GDM1 (cell line): ENCODE measurements at regions not wholly inside any gene's neighbourhood (a gene's known extent, or its start where the extent isn't known, plus 50 kb on each side); places are given as distances from the start of the nearest gene placed in this dataset.
"Not testable (repeated sequence)": the region's sequence is repeated elsewhere in the genome, so short reads cannot be mapped to it uniquely, and the experiment has no call there.

Source experiments
- DNase-seq: peaks from one replicate; lab custom pipeline; 2025; lab: John Stamatoyannopoulos, UW

DNA sequence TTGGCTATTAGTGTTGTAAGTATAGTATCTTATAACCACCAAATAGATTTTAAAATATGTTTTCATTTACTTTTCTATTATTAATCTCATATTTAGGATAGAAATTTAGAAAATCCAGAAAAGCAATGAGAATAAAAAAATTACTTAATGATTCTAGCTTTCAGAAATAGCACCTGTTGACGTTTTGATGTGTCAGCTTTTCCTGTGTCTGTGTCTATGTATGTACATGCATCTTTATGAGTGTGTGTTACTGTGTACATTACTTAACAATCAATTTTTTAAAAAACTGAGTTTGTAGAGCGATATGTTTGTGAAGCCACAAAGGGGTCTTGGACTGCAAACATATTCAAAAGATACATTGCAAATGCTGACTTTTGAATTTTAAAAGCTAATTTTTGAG, 526.9 kb downstream of the BCKDHB start:
- DNase-seq, result no peak

DNA sequence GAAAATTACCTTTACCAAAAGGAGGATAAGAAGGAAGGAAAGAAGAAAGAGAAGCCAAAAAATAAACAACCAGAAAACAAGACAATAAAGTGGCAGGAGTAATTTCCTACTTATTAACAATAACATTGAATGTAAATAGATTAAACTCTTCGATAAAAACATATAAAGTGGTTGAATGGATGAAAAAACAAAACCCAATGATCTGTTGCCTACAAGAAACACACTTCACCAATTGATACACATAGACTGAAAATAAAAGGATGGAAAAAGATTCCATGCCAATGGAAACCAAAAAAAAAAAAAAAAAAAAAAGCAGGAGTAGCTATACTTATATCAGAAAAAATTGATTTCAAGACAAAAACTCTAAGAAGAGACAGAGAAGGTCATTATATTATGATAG, 518.9 kb downstream of the BCKDHB start:
- no peak for DNase-seq

DNA sequence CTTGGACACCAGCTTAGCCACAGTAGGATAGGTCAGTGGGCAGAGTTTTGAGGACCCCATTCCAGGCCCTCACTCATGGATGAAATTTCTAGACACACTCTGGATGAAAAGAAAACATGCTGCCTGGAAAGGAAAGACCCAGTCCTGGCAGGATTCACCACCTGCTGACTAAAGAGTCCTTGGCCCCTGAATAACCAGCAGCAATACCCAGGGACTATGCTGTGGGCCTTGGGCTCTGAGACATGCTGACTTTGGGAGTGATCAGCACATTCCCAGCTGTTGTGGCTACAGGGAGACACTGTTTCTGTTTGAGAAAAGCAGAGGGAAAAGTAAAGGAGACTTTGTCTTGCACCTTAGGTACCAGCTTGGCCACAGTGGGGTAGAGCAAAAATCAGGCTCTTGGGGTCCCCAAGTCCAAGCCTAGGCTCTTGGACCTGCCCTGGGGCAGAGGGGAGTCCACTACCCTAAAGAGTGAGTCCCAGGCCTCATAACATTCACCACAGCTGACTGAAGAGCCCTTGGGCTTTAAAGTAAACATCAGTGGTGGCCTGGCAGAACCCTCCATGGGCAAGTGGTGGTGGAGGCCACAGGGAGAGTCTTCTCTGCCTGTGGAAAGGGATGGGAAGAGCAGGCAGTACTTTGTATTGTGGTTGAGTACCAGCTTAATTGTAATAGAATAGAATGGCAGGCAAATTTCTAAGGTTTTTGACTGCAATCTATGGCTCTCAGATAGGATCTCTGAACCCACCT, 516.8 kb downstream of the BCKDHB start:
- DNase-seq, result no peak

DNA sequence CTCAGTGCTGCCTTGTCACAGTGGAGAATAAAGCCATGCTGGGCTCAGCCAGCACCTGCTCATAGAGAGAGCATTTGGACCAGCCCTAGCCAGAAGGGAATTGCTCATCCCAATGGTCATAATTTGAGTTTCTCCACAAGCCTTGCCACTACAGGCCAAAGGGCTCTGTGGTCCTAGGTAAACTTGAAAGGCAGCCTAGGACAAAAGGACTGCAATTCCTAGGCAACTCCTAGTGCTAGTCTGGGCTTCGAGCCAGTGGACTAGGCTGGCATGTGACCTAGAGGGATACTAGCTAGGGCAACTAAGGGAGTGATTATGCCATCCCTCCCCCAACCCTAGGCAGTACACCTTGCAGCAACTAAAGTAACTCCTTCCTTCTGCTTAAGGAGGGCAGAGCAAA, 516.2 kb downstream of the BCKDHB start:
- no peak for DNase-seq

DNA sequence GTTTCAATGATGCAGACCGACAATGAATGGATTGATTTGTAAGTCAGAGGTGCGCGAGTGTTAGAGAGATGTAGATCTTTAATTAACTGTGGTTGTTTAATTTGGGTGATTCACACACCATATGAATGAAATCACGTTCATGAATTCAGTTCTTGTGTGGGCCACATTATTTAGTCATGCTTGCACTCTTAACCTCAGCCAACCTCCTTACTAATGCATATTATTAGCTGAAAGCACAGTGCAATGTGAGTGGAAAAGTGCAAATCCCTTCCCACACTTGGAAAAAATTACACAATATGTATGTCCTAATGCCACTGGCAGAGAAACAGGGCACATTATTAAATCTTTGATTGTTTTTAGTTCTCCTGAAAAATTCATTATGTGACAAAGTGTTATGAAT, 512.5 kb downstream of the BCKDHB start:
- no peak for DNase-seq

DNA sequence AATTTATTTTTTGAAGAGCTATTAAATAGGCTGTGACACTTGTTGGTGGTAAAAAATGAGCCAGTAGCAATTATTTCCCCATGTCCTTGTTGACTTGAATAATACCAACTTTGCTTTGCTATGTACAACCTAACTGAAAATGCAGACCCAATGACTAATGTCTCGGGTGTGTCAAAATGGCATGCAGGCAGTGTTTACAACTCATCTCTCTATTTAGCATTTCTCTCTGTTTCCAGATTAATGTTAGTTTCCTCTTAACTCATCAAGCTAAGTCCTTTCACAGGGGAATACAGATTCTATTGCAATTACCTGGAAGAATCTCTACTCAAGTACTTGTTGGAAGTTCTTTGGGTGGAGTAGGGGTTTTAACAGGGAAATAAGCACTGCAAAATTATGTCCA, 504.4 kb downstream of the BCKDHB start:
- no peak for DNase-seq

DNA sequence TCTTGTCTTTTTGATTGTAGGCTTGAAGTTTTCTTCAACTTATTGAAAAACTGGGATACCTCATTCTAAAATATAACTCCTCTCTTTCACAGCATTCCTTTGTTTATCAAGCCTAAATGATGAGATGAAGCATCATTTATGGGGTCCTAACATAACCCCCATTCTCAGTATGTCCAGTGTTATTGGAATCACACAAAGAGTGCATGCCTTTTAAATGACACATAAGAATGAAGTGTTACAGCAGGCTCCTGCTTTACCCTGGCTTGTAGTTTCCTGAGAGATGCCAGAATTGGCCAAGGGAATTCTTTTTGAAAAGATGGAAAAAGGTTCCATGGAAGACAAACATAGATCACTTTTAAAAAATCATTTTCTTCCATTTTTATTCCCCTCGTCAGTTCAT, 502.4 kb downstream of the BCKDHB start:
- no peak for DNase-seq

DNA sequence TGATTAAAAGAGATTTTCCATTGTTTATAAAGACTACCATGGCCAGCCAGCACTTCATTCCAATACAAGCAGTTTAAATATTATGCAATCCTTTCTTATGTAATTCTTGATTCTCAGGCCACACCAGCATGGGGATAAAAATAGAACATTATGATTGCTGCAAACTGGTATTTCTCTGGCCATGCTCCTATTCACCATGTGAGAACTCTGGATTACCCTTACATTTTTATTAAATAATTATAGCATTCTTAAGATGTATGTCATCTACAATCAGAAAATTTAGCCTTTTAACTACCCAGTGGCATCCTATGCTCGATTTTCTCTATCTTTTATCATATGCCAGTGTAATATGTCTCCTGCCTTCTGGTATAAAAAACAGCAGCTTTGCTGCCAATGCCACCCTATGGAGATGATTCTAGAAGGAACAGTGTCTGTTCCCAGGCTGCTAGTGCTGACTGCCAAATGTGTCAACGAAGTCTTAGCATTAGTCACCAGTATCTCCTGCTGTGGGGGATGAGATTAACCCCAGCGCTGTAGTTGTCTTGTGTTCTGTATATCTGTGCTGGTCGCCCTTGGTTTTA, 501.4 kb downstream of the BCKDHB start:
- DNase-seq, result no peak

DNA sequence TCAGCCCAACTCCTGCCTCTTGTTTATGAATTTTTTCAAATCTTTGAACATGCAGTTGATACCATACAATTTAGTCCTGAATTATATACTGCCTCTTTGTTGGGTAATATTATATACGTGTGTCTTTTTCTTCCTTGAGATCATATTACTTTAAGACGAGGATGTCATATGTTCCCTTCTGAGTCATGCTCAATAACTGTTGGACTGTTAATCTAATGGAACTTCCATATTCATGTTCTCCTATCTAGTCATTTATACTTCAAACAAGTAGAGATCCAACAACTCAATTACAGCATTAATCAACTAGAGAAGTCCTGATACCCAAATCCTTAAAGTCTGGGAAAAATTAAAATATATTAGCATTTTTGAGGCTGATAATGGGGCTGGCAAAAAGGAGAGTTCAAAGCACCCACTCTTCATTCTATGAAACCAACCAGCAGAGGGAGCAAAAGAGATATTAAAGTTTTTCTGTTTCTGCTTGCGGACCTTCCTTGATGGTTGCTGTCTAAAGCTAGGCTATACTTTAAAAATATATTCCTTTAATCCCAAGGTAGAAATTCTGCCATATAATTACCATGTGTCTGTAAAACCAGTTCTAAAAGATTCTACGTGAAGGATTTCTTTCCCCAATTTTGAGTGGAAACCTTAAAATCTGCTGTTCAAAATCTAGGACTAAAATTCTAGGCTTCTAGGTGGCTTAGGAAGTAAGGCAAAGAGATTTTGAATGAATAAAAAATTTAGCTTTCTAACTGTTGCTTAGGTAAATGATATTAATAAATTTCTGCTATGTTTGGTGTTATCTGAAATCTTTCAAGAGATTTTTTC, 498.9 kb downstream of the BCKDHB start:
- no peak for DNase-seq

DNA sequence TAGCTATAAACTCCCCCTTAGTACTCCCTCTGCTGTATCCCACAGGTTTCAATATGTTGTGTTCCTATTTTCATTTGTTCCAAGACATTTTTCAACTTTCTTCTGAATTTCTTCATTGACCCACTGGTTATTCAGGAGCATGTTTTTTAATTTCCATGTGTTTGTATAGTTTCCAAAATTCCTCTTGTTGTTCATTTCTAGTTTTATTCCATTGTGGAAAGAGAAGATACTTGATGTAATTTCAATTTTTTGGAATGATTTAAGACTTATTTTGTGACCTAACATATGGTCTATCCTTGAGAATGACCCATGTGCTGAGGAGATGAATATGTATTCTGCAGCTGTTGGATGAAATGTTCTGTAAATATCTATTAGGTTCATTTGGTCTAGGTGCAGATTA, 497.2 kb downstream of the BCKDHB start:
- no peak for DNase-seq

DNA sequence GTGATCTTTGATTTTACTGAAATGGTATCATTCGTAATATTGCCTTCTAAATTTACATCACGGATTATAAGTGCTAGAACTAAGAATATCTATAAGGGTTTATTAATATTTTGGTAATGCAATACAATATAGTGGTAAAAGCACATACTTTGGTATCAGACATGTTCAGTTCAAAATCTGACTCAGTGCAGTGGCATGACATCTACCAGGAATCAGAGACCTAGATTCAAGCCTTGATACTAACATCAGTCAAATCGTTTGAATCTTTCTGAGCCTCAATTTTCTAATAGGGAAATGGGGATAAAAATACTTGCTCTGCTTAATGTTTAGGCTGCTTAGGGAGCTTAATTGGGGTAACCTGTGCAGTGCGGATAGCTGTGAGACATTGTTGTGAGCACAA, 488.0 kb downstream of the BCKDHB start:
- no peak for DNase-seq

DNA sequence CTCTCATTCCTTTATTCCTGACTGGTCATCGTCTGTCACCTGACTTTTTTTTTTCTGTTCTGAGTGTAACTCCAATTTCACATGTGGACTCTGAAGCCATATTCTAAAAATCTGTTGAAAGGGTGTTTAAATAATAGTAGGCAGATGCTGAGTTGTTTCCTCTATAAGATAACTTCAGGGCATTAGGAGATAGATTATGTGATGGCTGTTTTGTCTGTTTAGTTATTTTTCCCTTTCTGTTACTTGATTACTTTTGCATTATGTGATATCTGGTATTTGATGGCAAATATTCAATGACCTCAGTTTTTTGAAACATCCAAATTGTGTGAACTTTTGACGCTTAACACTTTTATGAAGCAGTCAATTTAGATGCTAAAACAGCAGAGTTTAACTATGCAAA, 486.0 kb downstream of the BCKDHB start:
- DNase-seq, result no peak

DNA sequence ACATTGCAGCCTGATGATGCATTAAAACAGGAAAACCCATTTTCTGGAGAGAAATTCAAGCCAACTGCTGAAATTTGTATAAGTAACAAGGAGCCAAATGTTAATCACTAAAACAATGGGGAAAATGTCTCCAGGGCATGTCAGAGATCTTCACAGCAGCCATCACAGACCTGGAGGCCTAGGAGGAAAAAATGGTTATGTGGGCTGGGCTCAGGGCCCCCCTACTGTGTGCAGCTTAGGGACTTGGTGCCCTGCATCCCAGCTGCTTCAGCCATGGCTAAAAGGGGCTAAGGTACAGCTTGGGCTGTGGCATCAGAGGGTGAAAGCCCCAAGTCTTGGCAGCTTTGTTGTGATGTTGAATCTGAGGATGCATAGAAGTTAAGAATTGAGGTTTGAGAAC, 479.8 kb downstream of the BCKDHB start:
- DNase-seq, result no peak

DNA sequence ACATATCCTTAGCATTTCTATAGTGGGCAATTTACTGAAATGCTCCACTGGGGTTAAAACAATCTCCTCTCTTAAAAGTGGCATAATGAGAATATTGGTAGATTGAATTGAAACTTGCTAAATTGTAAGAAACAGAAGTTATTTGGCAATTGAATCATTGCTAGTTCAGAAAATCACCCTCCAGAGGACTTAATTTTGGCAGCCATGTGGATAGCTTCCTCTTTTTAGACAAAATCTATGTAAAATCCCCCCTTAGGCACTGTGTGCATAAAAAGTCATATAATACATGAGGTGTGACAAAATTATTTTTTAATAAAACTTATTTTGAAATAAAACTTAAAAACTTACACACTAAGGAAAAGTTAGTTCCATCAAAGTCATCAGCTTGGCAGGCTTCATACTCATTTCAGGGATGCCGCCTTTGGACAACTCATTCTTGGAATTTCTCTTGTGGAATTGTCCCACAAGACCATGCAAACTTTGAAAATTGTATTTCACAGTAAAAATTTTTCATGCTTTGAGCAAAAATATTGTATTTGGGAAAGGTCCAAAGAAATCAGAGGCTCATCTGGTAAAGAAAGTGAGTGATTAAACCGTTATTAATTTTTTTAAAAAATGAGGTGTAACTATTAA, 473.0 kb downstream of the BCKDHB start:
- no peak for DNase-seq

DNA sequence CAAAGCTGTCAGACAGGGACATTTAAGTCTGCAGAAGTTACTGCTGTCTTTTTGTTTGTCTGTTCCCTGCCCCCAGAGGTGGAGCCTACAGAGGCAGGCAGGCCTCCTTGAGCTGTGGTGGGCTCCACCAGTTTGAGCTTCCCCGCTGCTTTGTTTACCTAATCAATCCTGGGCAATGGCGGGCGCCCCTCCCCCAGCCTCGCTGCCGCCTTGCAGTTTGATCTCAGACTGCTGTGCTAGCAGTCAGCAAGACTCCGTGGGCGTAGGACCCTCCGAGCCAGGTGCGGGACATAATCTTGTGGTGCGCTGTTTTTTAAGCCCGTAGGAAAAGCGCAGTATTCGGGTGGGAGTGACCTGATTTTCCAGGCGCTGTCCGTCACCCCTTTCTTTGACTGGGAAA, 466.8 kb downstream of the BCKDHB start:
- not testable (repeated sequence) for DNase-seq

DNA sequence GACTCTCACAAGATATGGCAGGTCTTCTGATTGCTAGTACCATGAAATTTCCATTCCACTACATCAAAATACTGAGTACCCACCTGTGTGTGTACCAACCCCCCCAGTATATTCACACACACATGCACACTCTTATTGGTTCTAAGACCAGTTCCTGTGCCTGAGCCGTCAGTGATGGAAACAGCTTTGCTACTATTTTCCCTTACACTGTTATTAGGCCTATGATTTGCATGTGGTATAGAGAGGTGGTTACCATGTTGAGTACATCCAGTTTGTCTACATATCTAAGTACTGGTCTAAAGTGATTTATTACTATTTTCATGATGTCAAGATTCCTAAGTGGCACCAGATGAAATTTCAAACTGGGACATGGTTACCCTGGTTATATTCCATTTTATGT, 459.9 kb downstream of the BCKDHB start:
- no peak for DNase-seq

DNA sequence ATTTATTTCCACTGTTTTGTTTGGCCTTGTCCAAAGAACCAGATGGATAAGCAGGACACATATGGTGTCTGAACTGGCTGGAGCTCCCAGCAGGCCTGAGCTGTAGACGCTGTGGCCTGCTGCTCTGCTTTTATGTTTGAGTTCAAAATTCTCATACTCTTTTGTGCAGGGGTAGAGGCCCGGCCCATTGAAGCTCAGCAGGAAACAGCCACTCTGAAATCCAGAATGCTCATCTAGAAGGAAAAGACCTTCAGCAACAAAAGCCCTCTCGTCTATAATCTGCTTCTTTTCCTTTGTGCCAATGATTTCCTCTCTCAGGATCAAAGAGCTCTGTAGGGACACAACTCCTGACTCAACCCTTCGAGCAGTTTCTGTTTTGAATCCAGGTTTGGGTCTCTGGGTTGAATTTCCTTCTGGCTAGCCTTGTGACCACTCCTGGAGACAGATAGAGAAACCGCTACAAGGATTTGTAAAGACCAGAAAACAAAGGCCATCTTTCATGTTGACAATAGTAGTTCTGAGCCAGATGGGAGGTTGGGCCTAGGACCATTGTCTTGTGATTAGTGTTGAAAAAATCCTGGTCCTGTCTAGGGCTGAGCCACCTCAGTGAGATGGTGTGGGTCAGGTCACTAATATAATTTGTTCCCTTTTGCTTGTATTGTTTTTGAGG, 446.7 kb downstream of the BCKDHB start:
- DNase-seq, result no peak

DNA sequence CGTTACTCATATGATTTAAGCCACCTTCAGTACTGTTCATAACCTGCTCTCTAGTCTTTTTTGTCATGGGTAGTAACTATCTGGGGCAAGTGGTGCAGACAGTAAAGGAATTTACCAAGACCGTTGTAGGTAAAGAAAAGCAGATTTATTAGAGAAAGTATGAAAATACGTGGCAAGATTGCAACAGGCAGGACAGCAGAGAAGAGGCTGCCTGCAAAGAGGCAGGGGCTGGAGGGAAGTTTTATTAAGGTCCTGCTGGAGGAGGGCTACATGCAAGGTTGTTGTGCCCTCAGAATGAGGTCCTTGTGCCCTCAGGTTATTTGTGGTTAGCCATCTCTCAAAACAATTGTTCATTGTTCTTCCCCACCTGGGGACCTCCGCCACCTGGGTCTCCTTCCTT, 444.3 kb downstream of the BCKDHB start:
- no peak for DNase-seq

DNA sequence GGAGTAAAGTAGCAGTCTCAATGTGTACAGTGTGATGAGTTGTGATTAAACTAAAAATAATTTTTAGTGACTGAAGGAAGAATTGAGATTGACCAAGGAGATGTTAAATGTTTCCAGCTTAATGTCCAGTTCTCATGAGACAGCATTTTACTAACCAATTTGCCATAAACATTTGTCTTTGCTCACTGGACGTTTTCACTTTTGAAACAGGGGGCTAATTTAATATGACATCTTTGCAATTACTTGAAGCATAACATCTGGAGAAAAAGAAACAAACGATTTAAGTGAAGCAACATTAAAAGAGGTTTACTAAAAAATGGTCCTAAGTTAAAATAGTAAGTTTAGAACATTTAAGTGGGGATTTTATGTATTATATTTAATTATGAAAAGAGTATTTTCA, 443.8 kb downstream of the BCKDHB start:
- no peak for DNase-seq

DNA sequence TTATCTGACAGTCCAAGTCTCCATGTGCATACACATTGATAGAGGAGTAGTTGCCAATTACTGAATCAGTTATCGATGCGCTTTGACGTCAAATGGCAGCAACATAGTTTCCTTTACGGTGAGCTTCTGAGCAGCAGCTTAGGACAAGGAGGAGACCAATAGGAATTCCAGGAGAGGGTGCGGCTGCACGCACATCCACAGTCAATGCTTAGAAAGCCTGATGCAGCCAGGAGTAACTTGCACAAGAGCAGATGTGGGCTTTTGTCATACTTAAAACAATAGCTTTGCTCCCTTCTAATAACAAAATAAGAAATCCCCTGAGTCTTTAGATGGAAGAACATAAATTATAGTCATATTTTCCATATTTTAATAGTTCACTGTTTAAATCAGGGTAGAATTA, 442.1 kb downstream of the BCKDHB start:
- DNase-seq, result no peak

DNA sequence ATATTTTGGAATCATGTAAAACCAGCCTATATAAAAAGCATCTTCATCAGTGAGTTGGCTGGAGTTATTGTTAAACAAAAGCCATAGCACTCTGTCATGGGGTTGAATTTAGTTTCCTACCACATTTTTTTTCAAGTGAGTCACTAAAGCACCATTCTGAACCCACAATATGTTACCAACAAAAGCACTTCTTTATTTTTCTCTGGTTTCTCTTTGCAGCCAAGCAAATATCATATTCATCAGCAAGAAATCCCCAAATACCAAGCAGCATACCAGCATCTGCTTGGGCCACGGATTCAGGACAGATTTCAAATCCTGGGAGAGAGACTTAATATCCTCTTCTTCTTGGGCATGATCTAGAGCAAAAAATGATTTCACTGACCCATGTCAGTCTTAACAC, 441.4 kb downstream of the BCKDHB start:
- DNase-seq, result no peak
